ENCODE measurements at regions not wholly inside any gene's neighbourhood (a gene's known extent, or its start where the extent isn't known, plus 50 kb on each side); places are given as distances from the start of the nearest gene placed in this dataset.

DNA sequence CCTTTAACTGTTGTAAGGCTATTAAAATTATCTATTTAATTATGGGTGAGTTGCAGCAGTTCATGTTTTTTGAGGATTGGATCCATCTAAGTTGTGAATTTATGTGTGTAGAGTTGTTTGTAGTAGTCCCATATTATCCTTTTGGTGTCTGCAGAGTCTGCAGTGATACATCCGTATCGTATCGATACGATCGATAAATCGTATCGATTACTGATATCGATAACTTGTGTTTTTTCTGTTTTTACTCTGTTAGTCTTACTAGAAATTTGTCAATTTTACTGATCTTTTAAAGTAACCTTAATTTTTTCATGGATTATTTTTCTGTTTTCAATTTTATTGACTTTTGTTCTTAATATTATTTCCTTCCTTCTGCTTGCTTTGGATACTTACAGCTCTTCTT lies 462.5 kb upstream of the SOX5 start:
- no peak overlapping the region for H3K18ac ChIP-seq (ENCODE audit: low read depth, low read length)
- BruUV-seq (replicated peaks), result no TSS peak
- H2AFZ ChIP-seq (replicated peaks; ENCODE audit: low read length, poor library complexity), result no peak overlapping the region
- 0 out of 2 replicates have a peak, but pooled peaks cover 2% of the 10 kb centered on the region for H3K4me1 ChIP-seq (ENCODE audit: control insufficient read depth, insufficient read depth, low read length)
- in situ Hi-C loops (cut with MboI; ENCODE audit: low sequenced_read_pairs), result no loop called here
- no peak overlapping the region for H2AK5ac ChIP-seq (ENCODE audit: low read depth, low read length)
- H3K79me1 ChIP-seq (ENCODE audit: low read depth in 1 of 2, low read length in 2 of 2), result peaks cover 4 to 13% of the 10 kb centered on the region in 2 experiments; a peak in 1 of 4 replicates
- H4K91ac ChIP-seq (ENCODE audit: insufficient read depth, low read depth, low read length), result no peak overlapping the region
- no peaks in the 10 kb centered on the region for H3K27me3 ChIP-seq (ENCODE audit: control insufficient read depth, insufficient read depth, low read length)
- H2BK20ac ChIP-seq (ENCODE audit: low read depth, low read length), result no peak overlapping the region
- no peak overlapping the region for H4K5ac ChIP-seq (ENCODE audit: low read depth, low read length)
- no peak overlapping the region for H2BK15ac ChIP-seq (ENCODE audit: low read depth, low read length)
- H3K56ac ChIP-seq (ENCODE audit: extremely low read depth, insufficient read depth, low read length), result no peak overlapping the region
- no peak overlapping the region for H3K4me2 ChIP-seq (ENCODE audit: low read depth, low read length)
- ATAC-seq (ENCODE audit: low read depth), result no peak
- H3K36me3 ChIP-seq (ENCODE audit: control insufficient read depth, insufficient read depth, low read length), result 0 out of 2 replicates have a peak, but pooled peaks cover 1% of the 10 kb centered on the region
- H2AK9ac ChIP-seq (replicated peaks; ENCODE audit: low read depth, low read length, poor library complexity), result no peak overlapping the region
- H3K9ac ChIP-seq (ENCODE audit: low read depth, low read length), result no peak overlapping the region
- no CpG with 5 or more reads among the region's 8 CpGs for WGBS, 2 experiments (ENCODE audit: extremely low coverage in 2 of 2, insufficient read length in 1 of 2)
- H3K14ac ChIP-seq (replicated peaks; ENCODE audit: low read depth, low read length), result no peak overlapping the region
- no peak overlapping the region for H4K8ac ChIP-seq (ENCODE audit: low read depth in 2 of 2, low read length in 2 of 2)
- H3K9me3 ChIP-seq (ENCODE audit: control insufficient read depth, insufficient read depth, low read length), result no peaks in the 10 kb centered on the region
- H2BK120ac ChIP-seq (ENCODE audit: low read depth, low read length), result no peak overlapping the region
- dilution Hi-C loops (cut with HindIII; ENCODE audit: low sequenced_read_pairs, unreplicated experiment), result no loop called here
- H2BK5ac ChIP-seq (ENCODE audit: low read depth, low read length, poor library complexity, severe bottlenecking), result no peak overlapping the region
- TF ChIP-seq MXI1 (IDR thresholded peaks at IDR 0.05; ENCODE audit: borderline replicate concordance, low read depth, low read length) (no peak), FOS (IDR thresholded peaks at IDR 0.05; ENCODE audit: low read depth, low read length) (no peak), RFX5 (IDR thresholded peaks at IDR 0.05; ENCODE audit: low read depth, low read length) (no peak), ELK1 (IDR thresholded peaks at IDR 0.05; ENCODE audit: borderline replicate concordance, low read depth, low read length) (no peak), CTCF (conservative IDR thresholded peaks at IDR 0.05; ENCODE audit: low read depth, low read length) (no peak), CEBPB (IDR thresholded peaks at IDR 0.05; ENCODE audit: low read depth, low read length) (no peak), BHLHE40 (IDR thresholded peaks at IDR 0.05; ENCODE audit: low read depth, low read length) (no peak), NFE2L2 (IDR thresholded peaks at IDR 0.05; ENCODE audit: low read depth, low read length) (no peak), RAD21 (IDR thresholded peaks at IDR 0.05; ENCODE audit: low read length) (no peak), SMC3 (IDR thresholded peaks at IDR 0.05; ENCODE audit: low read depth, low read length) (no peak)
- ChIA-PET CTCF (interaction anchor here (0.7 kb wide), 1 partner anchor 464 kb away, joined by 4 read pairs; no protein-coding TSS in a partner anchor), POLR2A (ENCODE audit: unreplicated experiment) (no interaction called here)
- H3K4ac ChIP-seq (ENCODE audit: low read depth, low read length), result no peak overlapping the region
- intact Hi-C loops (cut with micrococcal nuclease), result no loop called here
- DNase-seq, result no peak
- H3K9me1 ChIP-seq (ENCODE audit: insufficient read depth, low read length), result 0 out of 2 replicates have a peak, but pooled peaks cover 3% of the 10 kb centered on the region
- H3K4me3 ChIP-seq (ENCODE audit: insufficient read depth, low read depth, low read length), result no peak overlapping the region
- H3K23ac ChIP-seq (ENCODE audit: low read depth, low read length), result no peak overlapping the region
- H3K27ac ChIP-seq (ENCODE audit: insufficient read depth, low read length), result no peak overlapping the region
- no peaks in the 10 kb centered on the region for H4K20me1 ChIP-seq (ENCODE audit: insufficient read depth, low read length)

Measured in IMR-90 (cell line).